ENCODE measurements at regions not wholly inside any gene's neighbourhood (a gene's known extent, or its start where the extent isn't known, plus 50 kb on each side); places are given as distances from the start of the nearest gene placed in this dataset.

DNA sequence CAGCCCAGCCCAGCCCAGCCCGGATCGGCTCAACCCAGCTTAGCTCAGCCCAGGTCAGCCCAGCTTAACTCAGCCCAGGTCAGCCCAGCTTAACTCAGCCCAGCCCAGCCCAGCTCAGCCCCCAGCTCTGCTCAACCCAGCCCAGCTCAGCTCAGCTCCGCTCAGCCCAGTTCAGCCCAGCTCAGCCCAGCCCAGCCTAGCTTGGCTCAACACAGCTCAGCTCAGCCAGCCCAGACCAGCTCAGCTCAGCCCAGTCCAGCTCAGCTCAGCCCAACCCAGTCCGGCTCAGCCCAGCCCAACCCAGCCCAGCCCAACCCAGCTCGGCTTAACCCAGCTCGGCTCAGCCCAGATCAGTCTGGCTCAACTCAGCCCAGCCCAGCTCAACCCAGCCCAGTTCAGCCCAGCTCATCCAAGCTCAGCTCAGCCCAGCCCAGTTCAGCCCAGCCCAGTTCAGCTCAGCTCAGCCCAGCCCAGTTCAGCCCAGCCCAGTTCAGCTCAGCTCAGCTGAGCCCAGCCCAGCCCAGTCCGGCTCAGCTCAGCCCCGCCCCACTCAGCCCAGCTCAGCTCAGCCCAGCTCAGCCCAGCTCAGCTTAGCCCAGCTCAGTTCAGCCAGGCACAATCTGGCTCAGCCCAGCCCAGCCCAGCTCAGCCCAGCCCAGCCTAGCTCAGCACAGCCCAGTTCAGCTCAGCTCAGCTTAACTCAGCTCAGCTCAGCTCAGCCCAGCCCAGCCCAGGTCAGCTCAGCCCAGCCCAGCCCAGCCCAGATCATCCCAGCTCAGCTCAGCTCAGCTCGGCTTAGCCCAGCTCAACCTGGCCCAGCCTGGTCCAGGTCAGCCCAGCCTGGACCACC lies 331.7 kb downstream of the TMEM121 start:
- TF ChIP-seq, protein P1, sequence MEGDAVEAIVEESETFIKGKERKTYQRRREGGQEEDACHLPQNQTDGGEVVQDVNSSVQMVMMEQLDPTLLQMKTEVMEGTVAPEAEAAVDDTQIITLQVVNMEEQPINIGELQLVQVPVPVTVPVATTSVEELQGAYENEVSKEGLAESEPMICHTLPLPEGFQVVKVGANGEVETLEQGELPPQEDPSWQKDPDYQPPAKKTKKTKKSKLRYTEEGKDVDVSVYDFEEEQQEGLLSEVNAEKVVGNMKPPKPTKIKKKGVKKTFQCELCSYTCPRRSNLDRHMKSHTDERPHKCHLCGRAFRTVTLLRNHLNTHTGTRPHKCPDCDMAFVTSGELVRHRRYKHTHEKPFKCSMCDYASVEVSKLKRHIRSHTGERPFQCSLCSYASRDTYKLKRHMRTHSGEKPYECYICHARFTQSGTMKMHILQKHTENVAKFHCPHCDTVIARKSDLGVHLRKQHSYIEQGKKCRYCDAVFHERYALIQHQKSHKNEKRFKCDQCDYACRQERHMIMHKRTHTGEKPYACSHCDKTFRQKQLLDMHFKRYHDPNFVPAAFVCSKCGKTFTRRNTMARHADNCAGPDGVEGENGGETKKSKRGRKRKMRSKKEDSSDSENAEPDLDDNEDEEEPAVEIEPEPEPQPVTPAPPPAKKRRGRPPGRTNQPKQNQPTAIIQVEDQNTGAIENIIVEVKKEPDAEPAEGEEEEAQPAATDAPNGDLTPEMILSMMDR (IDR thresholded peaks at IDR 0.05) = no peak
- TF ChIP-seq POLR2A (IDR thresholded peaks at IDR 0.05) = no peak

Measured in testis (tissue), 2 donors.